GM18505 (cell line): ENCODE measurements at regions not wholly inside any gene's neighbourhood (a gene's known extent, or its start where the extent isn't known, plus 50 kb on each side); places are given as distances from the start of the nearest gene placed in this dataset.
"Not testable (repeated sequence)": the region's sequence is repeated elsewhere in the genome, so short reads cannot be mapped to it uniquely, and the experiment has no call there.

Experiments used
- ATAC-seq: cut with Tn5 transposase; IDR thresholded peaks from one replicate; pipeline ENCODE4 v1.9.1; 2021; ENCODE audit not compliant: unreplicated experiment
- POLR2A ChIP-seq: IDR thresholded peaks from 4 replicates; pipeline ENCODE4 v1.6.1; 2011; ENCODE audit warnings: borderline replicate concordance; ENCODE audit not compliant: insufficient read depth, insufficient read length; ENCODE audit errors: extremely low read depth

DNA sequence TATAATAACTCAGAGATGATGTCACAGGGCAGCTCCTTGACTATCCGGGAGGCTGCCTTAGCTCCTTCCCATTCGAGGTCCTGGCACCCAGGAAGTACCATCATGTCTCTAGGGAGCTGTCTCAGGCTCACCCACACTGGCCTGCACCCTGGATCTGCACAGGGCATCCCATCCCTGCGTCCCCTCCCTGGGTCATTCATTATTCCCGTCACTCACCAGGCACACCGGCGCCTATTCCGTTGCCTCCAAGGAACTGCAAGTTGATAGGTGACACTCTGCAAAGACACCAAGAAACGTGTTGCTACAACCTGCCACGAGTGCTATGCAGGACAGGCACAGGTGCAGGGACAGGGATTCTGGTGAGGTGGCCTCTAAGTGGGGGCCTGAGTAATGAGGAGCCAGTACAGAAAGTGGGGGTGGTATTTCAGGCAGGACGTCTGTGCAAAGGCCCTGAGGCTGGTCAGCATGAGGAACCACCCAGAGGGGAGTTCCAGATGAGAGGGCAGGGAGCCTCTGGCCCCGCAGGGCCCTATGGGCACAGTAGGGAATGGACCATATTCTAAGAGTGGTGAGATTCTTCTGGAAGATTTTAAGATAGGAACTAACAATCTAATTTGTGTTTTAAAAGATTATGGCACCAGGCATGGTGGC is 71.6 kb upstream of the SHANK2 start:
- ATAC-seq, result no peak
- TF ChIP-seq POLR2A, result no peak

DNA sequence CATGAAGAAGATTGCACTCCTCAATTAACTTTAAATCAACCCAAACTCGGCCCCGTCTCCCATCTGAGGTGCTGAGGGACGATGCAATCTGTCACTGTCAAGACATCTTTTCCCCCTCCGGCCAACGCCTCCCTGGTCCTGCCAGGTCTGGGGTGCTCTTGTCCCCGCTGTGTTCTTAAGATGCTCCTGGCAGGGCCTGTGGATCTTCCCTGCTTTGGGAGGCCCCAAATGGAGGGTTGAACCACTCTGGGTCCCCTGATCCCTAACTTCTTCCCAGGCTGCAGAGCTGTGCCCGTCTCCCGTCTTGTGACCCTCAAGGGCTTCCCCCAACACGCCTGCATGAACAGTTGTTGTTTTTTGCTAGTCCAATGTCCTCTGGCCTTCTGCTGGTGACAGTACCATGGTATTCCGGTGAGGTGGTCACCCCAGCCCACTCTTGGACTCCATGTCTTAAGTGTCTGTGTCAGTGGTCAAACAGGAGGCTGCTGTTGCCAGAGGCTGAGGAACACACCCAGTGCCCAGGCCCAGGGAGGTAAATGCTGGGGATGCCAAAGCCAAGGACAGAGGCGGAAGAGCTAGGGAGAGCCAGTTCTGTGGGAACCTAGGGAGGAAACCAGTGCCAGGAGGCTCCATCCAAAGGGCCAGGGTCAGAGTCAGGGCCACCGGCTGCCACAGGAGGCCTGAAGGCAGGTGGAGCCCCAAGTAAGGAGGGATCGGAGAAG is 70.6 kb upstream of the SHANK2 start:
- no peak for ATAC-seq
- TF ChIP-seq POLR2A, result no peak

DNA sequence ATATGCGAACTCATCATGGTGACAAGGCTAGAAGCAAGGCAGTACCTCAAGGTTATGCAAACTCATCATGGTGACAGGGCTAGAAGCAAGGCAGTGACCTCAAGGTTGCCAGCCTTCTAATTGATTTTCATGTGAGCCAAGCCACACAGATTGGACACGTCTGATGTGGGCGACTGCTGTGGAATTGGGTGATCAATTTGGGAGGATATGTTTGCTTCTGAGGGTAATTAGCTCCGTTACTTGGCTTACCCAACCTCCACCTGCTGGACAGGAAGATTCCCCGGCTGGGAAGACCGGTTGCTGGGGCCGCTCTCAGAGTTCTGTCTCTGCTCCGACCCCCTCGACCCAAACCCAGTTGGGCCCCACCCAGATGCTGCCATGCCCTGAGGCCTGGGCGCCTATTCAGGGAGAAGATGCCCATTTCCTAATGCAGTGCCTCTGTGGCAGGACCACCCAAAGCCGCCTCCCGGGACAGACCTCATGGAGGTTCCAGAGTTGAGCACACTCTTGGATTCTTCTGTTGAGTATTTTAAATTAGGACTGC is 69.9 kb upstream of the SHANK2 start:
- no peak for TF ChIP-seq POLR2A
- no peak for ATAC-seq

DNA sequence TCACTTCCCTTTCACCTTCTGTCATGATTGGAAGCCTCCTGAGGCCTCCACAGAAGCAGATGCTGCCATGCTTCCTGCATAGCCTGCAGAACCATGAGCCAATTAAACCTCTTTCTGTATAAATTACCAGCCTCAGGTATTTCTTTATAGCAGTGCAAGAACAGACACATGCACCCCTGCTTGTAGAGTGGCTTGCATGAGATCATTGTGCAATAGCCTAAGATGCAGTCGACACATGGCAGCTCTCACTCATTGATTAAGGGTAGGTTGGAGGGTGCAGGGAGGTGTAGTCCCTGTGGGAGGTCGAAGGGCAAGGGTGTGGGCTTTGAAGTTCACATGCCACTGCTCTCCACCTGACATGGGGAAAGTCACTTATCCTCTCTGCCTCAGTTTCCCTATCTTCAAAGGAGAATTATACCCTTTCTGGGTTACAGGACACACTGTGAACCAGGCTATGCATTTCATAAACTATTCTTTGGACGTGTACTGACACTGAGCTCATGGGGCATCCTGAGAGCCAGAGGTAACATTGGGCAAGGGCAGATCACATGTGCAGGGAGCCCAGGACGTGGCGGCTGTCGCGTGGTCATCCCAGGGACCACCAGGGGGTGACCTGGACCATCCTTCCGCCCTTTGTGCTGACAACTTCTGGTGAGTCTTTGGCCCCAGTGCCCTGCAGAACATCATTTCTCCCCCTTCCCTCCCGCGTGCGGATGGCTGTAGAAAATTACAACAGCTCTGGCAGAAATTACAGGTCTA is 69.2 kb upstream of the SHANK2 start:
- ATAC-seq, result no peak
- no peak for TF ChIP-seq POLR2A

DNA sequence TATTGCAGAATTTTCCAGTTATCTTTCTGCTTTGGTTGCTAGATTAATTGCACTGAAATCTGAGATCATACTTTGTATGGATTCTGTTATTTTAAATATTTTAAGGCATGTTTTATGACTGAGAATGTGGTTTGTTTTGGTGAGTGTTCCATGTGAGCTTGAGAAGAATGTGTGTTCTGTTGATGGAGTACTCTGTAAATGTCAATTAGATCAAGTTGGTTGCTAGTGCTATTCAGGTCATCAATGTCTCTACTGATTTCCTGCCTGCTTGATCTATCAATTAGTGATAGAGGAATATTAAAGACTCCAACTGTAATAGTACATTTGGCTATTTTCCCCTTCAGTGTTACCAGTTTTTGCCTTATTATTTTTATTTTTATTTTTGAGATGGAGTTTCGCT is 64.3 kb upstream of the SHANK2 start:
- no peak for ATAC-seq
- TF ChIP-seq POLR2A, result no peak

DNA sequence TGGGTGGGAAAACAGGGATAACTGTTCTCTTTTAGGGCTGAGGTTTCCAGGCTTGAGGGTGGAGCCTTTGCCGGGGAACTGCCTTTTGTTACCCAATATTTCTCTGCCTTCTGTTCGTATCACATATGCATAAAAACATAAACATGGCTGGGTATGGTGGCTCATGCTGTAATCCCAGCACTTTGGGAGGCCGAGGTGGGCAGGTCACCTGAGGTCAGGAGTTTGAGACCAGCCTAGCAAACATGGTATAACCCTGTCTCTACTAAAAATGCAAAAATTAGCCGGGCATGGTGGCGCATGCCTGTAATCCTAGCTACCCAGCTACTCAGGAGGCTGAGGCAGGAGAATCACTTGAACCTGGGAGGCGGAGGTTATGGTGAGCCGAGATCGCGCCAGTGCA is 60.2 kb upstream of the SHANK2 start:
- ATAC-seq, result not testable (repeated sequence)

DNA sequence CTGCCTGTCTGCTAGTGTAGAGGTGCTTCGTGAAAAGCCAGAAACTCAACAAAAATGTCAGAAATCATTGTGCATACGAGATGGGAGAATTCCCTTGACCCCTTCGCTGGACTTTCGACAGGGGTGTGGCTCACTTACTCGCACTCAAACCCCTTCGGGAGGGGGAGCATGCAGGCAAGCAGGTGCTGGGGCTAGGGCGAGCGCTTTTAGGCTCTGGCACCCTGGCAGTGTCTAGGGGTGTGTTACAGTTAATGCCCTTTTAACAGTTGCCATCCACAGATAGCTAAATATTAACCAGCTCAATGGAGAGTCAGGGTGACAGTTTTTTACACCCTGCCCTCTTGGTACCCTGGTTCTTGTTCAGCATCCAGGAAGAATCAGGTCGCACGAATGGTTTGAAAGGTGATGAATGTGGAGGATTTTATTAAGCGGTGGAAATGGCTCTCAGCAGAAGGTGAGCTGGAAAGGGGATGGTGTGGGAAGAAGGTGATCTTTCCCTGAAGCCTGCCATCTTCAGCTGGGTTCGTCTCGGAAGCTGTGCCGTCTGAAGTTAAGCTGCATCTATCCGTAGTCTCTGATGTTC is 59.6 kb upstream of the SHANK2 start:
- no peak for TF ChIP-seq POLR2A
- ATAC-seq, result no peak

DNA sequence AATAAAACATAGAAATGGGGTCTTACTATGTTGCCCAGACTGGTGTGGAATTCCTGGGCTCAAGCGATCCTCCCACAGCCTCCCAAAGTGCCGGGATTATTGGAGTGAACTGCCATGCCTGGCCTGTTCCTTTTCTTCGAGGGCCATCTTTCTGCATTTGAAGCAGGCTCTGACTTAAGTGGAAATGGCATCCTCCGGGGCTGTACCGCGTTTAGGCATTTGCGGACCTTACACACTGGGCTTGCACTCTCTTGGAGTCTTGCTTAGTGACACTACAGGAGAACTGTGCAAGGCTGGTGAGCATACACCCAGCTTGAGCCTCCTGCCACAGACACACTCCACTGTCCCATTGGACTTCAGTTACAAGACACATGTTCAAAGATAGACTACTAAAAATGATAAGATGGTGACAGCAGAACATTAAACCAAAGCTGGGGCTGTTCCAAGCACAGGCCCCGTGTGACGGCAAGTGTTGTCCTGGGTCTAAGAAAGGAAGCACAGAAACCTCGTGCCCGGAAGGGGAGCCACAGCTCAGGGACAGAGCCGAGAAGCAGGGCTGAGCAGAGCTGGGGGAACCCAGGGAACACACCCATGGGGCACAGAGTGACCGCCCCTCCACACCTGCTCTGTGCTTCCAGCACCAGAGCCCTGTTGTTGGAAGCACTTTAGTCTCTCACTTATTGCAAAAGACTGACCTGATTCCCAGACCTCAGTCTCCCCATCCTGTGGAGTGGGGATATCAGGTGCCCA is 59.0 kb upstream of the SHANK2 start:
- ATAC-seq, result no peak
- TF ChIP-seq POLR2A, result no peak

DNA sequence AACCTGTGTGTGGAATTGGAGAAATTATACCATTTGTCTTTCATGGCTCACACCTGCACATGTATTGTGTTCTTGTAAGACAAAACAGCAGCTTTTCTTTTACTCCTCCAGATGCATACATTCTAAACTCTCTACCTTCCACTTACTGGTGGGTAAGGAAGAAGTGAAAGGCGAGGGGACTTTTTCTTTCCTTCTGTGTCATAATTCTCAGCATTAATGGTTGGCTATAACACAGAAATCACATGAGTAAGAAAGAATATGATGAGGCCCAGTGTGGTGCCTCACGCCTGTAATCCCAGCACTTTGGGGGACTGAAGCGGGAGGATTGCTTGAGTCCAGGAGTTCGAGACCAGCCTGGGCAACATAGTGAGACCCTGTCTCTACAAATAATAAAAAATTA is 57.8 kb upstream of the SHANK2 start:
- no peak for ATAC-seq
- TF ChIP-seq POLR2A, result no peak

DNA sequence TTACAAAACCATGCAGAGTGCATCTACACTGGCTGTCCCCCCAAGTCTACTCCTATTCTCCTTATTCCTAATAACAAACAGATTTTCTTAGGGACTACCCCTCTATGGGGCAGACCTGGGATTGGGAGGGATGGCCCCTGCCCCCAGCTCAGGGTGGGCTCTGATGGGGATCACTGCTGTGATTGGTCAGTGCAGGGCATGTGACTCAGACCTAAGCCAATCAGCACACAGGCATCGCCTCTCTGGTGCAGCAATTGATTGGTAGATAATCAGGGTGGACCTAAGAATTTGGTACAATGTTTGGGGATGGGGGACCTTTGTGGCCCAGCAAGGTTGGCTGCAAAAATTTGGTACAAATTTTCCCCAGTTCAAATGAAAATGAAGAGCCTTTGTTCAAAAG is 57.2 kb upstream of the SHANK2 start:
- no peak for ATAC-seq
- TF ChIP-seq POLR2A, result no peak

DNA sequence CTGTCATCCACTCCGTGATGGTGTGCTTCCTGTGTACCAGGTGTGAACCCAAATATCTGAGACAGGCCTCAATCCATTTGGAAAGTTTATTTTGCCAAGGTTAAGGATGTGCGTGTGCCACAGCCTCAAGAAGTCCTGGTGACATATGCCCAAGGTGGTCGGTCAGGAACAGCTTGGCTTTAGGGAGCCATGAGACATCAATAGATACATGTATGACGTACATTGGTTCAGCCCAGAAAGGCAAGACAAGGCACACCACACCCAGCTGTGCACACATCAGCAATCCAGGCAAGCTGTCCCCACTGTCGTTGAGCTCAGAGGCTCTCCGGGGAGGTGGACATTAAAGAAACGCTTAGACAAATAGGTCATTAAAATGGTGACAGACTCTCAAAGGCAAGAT is 56.8 kb upstream of the SHANK2 start:
- no peak for TF ChIP-seq POLR2A
- no peak for ATAC-seq

DNA sequence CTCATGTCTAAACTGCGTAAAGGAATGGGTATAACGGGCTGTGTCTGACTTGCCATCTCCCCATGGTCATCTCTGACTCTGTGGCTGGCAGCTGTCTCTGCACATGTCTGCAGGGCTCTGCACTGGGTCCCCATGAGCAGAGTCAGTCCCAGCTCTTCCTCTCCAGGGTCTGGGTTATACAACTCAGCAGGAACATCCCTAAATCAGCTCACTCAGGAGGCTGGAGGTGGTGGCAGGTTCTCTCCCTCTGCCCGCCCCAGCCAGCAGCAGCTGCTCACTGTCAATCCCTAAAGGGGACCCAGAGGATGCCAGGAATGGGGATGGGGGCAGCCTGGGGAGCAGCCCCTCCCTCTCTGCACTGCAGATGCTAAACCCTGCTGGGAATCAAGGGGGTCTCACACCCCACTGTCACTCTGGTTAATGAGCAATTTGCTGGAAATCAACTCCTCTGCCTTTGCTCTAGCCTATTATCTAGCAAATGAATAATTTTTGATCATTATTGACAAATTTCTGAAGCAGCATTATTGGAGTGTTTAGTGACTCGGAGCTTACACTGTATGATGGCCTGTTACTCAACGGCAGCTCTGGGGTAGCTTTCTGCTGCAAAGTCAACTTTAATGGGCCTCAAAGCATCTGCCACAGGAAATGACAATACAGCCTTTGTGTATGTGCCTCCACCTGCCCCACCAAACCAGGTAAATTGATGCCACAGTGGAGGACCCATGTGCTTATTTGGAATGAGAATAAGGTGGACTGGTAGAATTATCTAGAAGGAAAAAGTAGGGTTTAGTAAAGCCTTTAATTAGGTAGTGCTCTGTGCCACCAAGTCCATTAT is 55.7 kb upstream of the SHANK2 start:
- ATAC-seq, result no peak
- no peak for TF ChIP-seq POLR2A
